Upper lobe of left lung (tissue), 4 donors: ENCODE measurements at regions not wholly inside any gene's neighbourhood (a gene's known extent, or its start where the extent isn't known, plus 50 kb on each side); places are given as distances from the start of the nearest gene placed in this dataset.

Experiments used
- CTCF ChIP-seq, 6 experiments: fragments of 450-650 bp in 4 of 6; fragments of 200-600 bp in 2 of 6; sonication (generic) in 2 of 6; IDR thresholded peaks; one replicate each; pipeline ENCODE4 v1.5.1; 2016 to 2019; ENCODE audit warnings: antibody characterized with exemption in 6 of 6
- POLR2A ChIP-seq, 4 donors: fragments of 450-650 bp; IDR thresholded peaks; one replicate each; pipeline ENCODE4 v1.5.1; 2016 to 2017; ENCODE audit warnings: antibody characterized with exemption in 4 of 4, mild to moderate bottlenecking in 2 of 4

- no peak for TF ChIP-seq CTCF (IDR thresholded peaks at IDR 0.05)
- TF ChIP-seq POLR2A (IDR thresholded peaks at IDR 0.05) = no peak
Observed at GRCh38 chr12:25818596-25819390, 139.7 kb upstream of the RASSF8 start.
